ENCODE measurements at regions not wholly inside any gene's neighbourhood (a gene's known extent, or its start where the extent isn't known, plus 50 kb on each side); places are given as distances from the start of the nearest gene placed in this dataset.
"Not testable (repeated sequence)": the region's sequence is repeated elsewhere in the genome, so short reads cannot be mapped to it uniquely, and the experiment has no call there.

- Histone ChIP-seq H3K4me3 (ENCODE audit: insufficient read depth, low read depth, low read length) (no peak overlapping the region), H3K36me3 (replicated peaks; ENCODE audit: control insufficient read depth, insufficient read depth, low read length) (no peaks in the 10 kb centered on the region), H3K27me3 (ENCODE audit: control insufficient read depth, insufficient read depth, low read length) (no peaks in the 10 kb centered on the region)
- DNase-seq, result peak; percentile 6
Observed at GRCh38 chr10:33661580-33662336, 327.3 kb upstream of the NRP1 start.

DNA sequence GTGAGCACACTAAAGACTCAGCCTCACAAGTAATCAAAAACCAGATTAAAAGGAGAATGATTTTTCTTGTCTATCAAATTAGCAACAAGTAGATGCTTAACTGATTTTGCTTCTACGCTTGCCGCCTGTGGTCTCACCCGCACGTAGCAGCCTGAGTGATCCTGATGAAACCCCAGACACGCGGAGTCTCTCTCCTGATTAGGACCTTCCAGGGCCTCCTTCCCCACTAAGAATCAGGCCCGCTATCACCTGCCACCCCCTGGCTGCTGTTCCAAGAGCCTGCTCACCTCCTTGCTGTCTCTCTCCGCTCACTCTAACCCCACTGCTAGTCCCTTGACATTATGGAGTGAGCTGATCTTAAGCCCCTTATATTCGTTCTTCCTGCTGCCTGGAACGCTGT lies 325.9 kb upstream of the NRP1 start:
- H3K36me3 ChIP-seq (replicated peaks; ENCODE audit: control insufficient read depth, insufficient read depth, low read length), result no peaks in the 10 kb centered on the region
- peak; percentile 24 for DNase-seq
- no peak overlapping the region for H3K4me3 ChIP-seq (ENCODE audit: insufficient read depth, low read depth, low read length)
- no peaks in the 10 kb centered on the region for H3K27me3 ChIP-seq (ENCODE audit: control insufficient read depth, insufficient read depth, low read length)

- no peak overlapping the region for H3K4me3 ChIP-seq (ENCODE audit: insufficient read depth, low read depth, low read length)
- no peaks in the 10 kb centered on the region for H3K36me3 ChIP-seq (replicated peaks; ENCODE audit: control insufficient read depth, insufficient read depth, low read length)
- H3K27me3 ChIP-seq (ENCODE audit: control insufficient read depth, insufficient read depth, low read length), result no peaks in the 10 kb centered on the region
- no peak for DNase-seq
Observed at GRCh38 chr10:33657913-33658312, 323.4 kb upstream of the NRP1 start.

DNA sequence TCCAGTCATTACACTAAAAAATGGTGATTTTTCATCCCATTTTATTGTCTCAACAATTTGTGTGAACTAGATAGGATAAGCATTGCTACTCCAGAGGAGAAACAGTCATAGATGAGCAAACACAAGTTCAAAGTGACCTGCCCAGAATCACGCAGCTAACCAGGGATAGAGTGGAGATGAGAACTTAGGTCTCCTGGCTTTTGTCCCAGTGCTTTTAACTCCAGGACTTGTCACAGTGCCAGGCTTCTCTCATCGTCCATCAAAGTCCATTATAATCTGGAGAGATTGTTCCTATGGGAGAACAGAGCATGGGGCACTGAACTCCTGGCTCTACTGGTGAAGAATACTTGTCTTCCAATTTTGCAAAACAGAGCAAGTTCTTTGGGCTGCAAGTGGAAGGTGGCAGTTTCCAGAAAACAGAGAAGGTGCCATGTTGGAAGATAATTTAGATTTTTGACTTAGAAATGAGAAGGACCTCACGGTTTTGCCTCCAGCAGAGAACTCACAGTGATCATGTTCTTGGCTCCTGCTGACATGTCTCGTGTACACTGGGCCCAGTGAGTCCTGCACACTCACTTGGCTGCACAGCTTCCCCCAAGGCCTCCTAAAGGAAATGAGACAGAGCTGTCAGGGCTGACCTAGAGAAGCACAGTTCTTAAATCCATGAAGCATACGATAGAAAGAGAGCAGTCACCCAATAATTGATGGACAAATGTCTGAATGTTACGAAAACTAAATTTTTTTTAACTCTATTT lies 322.9 kb upstream of the NRP1 start:
- Histone ChIP-seq H3K36me3 (replicated peaks; ENCODE audit: control insufficient read depth, insufficient read depth, low read length) (no peaks in the 10 kb centered on the region), H3K27me3 (ENCODE audit: control insufficient read depth, insufficient read depth, low read length) (no peaks in the 10 kb centered on the region), H3K4me3 (ENCODE audit: insufficient read depth, low read depth, low read length) (no peak overlapping the region)
- no peak for DNase-seq

DNA sequence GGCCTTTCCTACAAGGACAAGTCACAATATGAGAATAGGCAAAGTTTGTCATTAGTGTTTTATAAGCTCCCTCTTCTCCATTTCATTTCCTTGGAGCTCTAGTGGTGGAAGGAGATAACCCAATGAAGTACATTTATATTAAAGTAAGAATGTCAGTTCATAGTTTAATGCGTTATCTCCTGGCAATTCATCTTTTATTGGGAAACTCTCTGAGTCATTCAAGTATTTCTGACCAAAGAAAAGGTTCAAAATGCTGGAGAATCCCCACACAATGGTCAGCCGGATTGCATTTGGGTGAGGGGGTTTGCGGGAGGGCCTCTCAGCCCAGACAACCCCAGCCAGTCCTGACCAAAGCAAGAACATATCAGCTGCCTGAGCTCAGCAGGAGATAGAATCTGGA lies 321.5 kb upstream of the NRP1 start:
- no peak for DNase-seq
- H3K27me3 ChIP-seq (ENCODE audit: control insufficient read depth, insufficient read depth, low read length), result no peaks in the 10 kb centered on the region

DNA sequence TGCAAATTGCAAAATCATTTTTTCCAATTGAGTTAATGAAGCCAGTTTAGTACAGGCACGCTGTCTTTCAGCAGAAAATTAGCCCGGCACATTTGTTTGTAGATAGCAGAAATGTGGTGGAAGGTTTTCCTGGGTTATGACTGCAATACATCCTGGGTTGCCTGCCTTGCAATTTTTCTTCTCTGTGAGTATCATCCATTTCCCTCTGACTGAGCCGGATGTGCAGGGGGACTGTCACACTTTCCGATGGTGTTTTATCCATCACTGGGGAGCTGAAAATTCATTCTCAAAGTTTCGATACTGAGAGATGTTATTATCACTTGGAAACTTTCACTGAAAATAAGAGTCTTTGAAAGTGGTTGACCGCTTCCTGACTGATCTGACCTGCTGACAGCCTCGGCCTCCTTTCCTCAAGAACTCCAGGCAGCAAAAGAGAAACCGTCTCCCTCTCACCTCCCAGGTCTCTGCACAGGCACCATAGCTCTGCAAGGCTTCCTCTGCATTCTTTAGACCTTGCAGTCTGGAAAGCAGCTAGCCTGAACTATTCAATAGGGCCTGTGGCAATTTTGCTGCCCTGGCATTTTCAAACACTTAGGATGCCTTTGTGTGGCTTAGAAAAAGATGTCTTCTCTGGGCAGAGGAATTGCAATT lies 320.8 kb upstream of the NRP1 start:
- H3K36me3 ChIP-seq (replicated peaks; ENCODE audit: control insufficient read depth, insufficient read depth, low read length), result no peaks in the 10 kb centered on the region
- no peak for DNase-seq
- H3K27me3 ChIP-seq (ENCODE audit: control insufficient read depth, insufficient read depth, low read length), result no peaks in the 10 kb centered on the region
- no peak overlapping the region for H3K4me3 ChIP-seq (ENCODE audit: insufficient read depth, low read depth, low read length)

More for the DNA sequence above, 321.5 kb upstream of the NRP1 start:
- Histone ChIP-seq H3K36me3 (replicated peaks; ENCODE audit: control insufficient read depth, insufficient read depth, low read length) (no peaks in the 10 kb centered on the region), H3K4me3 (ENCODE audit: insufficient read depth, low read depth, low read length) (no peak overlapping the region)

- no peaks in the 10 kb centered on the region for H3K36me3 ChIP-seq (replicated peaks; ENCODE audit: control insufficient read depth, insufficient read depth, low read length)
- H3K4me3 ChIP-seq (ENCODE audit: insufficient read depth, low read depth, low read length), result no peak overlapping the region
- DNase-seq, result no peak
- H3K27me3 ChIP-seq (ENCODE audit: control insufficient read depth, insufficient read depth, low read length), result no peaks in the 10 kb centered on the region
Observed at GRCh38 chr10:33653584-33654367, 319.3 kb upstream of the NRP1 start.

- Histone ChIP-seq H3K4me3 (ENCODE audit: insufficient read depth, low read depth, low read length) (no peak overlapping the region), H3K36me3 (replicated peaks; ENCODE audit: control insufficient read depth, insufficient read depth, low read length) (no peaks in the 10 kb centered on the region), H3K27me3 (ENCODE audit: control insufficient read depth, insufficient read depth, low read length) (no peaks in the 10 kb centered on the region)
- no peak for DNase-seq
Observed at GRCh38 chr10:33652870-33653269, 318.4 kb upstream of the NRP1 start.

DNA sequence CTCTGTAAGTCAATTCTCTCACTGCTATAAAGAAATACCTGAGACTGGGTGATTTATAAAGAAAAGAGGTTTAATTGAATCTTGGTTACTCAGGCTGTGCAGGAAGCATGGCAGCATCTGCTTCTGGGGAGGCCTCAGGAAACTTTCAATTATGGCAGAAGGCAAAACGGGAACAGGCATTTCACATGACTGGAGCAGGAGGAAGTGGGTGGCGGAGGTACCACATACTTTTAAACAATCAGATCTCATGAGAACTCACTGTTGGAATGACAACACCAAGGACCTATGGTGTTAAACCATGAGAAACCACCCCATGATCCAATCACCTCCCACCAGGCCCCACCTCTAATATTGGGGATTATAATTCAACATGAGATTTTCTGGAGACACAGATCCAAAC lies 315.7 kb upstream of the NRP1 start:
- not testable (repeated sequence) for H3K36me3 ChIP-seq (replicated peaks; ENCODE audit: control insufficient read depth, insufficient read depth, low read length); H3K4me3 ChIP-seq (ENCODE audit: insufficient read depth, low read depth, low read length); DNase-seq; H3K27me3 ChIP-seq (ENCODE audit: control insufficient read depth, insufficient read depth, low read length)

- no peak for DNase-seq
- Histone ChIP-seq H3K36me3 (replicated peaks; ENCODE audit: control insufficient read depth, insufficient read depth, low read length) (no peaks in the 10 kb centered on the region), H3K4me3 (ENCODE audit: insufficient read depth, low read depth, low read length) (no peak overlapping the region), H3K27me3 (ENCODE audit: control insufficient read depth, insufficient read depth, low read length) (no peaks in the 10 kb centered on the region)
Observed at GRCh38 chr10:33643042-33643441, 308.6 kb upstream of the NRP1 start.

DNA sequence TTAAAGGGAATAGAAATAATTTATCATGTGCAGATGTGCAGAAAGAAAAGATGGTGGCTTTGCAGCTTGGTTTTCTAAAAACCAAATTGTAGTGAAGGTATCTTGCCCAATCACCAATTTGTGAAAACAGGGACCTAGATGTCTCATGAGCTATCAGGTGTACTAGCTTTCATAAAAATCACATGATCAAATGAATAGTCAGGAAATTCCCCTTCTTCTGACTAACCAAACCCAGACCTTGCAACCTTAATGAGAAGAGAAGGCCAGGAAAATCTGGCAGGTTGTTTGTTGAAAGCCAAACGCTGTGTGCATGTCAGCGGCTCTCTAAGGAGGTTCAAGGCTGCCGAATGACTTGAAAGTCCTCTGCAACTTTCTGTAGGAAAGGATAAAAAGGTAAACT lies 304.4 kb upstream of the NRP1 start:
- DNase-seq, result no peak
- no peaks in the 10 kb centered on the region for H3K27me3 ChIP-seq (ENCODE audit: control insufficient read depth, insufficient read depth, low read length)
- no peak overlapping the region for H3K4me3 ChIP-seq (ENCODE audit: insufficient read depth, low read depth, low read length)
- no peaks in the 10 kb centered on the region for H3K36me3 ChIP-seq (replicated peaks; ENCODE audit: control insufficient read depth, insufficient read depth, low read length)

GRCh38 chr10:33638374-33638773 lies 303.9 kb upstream of the NRP1 start:
- H3K27me3 ChIP-seq (ENCODE audit: control insufficient read depth, insufficient read depth, low read length), result no peaks in the 10 kb centered on the region
- DNase-seq, result no peak

DNA sequence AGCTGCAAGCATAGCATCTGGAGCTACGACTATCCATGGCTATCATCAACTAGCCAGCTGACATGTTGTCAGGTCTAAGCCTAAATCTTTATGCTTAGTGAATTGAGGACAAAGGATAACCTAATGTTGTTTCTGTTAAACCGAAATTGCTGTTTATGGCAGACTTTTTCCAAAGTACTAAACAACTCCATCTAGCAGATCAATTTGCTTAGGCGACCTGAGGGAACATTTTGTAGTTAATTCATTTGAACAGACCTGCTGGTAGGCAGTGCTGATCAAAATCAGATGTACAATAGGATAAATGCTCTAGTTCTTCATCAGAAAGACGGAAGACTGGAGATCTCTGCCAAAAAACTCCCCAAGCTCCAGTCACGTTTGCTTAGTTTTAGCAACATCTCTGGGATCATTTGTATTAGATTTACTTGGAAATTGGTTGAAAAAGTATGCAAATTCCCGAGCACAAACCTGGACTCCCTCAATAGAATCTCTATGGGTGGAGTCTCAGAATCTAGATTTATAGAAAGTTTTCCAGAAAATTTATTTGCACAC lies 301.6 kb upstream of the NRP1 start:
- no peak overlapping the region for H3K4me3 ChIP-seq (ENCODE audit: insufficient read depth, low read depth, low read length)
- no peaks in the 10 kb centered on the region for H3K36me3 ChIP-seq (replicated peaks; ENCODE audit: control insufficient read depth, insufficient read depth, low read length)
- no peaks in the 10 kb centered on the region for H3K27me3 ChIP-seq (ENCODE audit: control insufficient read depth, insufficient read depth, low read length)
- no peak for DNase-seq

More at GRCh38 chr10:33638374-33638773, 303.9 kb upstream of the NRP1 start:
- no peaks in the 10 kb centered on the region for H3K36me3 ChIP-seq (replicated peaks; ENCODE audit: control insufficient read depth, insufficient read depth, low read length)
- no peak overlapping the region for H3K4me3 ChIP-seq (ENCODE audit: insufficient read depth, low read depth, low read length)

DNA sequence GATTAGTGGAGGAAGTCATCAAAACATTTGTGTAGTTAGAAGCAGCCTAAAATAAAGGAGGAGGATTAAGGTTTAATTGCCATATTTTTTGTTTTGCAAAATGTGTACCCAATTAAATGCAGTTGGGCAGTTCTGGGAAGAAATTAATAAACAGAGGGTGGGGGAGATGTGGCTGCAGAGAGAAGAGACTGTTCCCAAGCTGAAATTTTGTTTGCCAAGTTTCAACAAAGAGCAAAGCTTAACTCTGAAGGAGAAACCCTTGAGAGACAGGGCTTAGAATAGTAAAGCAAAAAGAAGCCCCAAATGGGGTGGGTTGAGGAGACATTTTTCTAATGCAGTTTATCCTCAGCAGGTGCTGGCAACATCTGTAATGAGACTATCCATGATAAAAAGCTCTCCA lies 298.0 kb upstream of the NRP1 start:
- H3K36me3 ChIP-seq (replicated peaks; ENCODE audit: control insufficient read depth, insufficient read depth, low read length), result no peaks in the 10 kb centered on the region
- DNase-seq, result no peak
- no peak overlapping the region for H3K4me3 ChIP-seq (ENCODE audit: insufficient read depth, low read depth, low read length)
- H3K27me3 ChIP-seq (ENCODE audit: control insufficient read depth, insufficient read depth, low read length), result no peaks in the 10 kb centered on the region

Data from H7 (cell line).